GM03348 (cell line): ENCODE measurements at regions not wholly inside any gene's neighbourhood (a gene's known extent, or its start where the extent isn't known, plus 50 kb on each side); places are given as distances from the start of the nearest gene placed in this dataset.

Experiments
- DNase-seq: peaks from one replicate; pipeline ENCODE4 v3.0.0; 2012; ENCODE audit warnings: low spot score

DNA sequence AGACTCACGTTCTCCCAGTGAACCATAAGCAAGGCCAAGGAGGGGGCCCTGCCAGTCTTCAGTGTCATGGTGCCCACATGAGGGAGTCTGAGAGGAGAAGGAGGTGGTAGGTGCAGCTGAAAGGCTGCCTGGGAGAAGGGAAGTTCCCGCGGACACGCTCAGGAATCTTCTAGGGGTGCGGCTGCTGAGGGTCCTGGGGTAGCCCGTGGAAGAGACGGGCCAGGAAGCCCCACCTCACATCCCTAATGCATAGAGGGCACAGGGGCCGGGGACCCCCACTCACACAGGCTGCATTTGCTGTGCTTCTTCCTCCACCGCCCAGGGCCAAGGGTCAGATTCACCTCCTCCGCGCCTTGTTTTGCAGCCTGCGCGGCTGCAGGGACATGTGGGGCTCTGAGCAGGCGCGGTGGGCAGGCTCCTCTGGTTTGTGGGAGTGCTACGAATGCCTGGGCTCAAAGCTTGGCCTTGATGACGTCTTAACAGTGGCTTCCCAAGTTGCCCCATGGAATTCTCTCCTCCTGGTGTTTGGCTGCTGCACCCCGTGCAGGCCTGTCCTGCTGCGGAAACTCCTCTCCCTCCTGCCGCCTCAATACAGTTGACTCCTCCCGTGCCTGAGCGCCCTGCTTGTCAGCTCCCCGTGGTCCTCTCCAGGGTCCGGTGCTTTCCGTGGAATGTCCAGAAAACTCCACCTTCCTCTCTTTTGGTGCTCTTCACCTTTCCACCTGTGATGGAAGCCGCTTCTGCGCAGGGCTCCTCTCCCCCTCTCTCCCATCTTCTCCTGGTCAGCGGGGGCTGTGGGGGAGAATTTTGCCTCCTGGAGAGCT is 95.7 kb downstream of the VAPA start:
- DNase-seq: no peak

GRCh38 chr18:10010611-10011015 is 96.8 kb downstream of the VAPA start:
- peak; percentile 89 for DNase-seq

DNA sequence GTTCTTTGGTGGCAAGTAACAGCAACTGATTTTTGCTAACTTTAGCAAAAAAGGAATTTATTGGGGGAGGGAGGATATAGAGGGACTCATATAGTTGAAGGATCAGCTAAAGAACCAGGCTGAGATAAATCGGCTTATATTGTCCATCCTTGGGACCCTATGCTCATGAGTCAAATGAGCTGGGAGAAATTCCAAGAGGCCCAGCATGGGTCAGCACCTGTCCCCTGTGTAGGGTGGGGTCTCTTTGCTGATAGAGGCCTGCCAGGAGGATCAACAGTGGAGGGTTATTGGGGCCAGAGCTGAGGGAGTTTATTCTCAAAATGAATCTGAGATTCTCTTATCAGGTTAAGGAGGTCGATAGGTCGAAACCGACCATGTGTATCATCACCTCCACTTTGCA is 97.2 kb downstream of the VAPA start:
- DNase-seq: no peak

DNA sequence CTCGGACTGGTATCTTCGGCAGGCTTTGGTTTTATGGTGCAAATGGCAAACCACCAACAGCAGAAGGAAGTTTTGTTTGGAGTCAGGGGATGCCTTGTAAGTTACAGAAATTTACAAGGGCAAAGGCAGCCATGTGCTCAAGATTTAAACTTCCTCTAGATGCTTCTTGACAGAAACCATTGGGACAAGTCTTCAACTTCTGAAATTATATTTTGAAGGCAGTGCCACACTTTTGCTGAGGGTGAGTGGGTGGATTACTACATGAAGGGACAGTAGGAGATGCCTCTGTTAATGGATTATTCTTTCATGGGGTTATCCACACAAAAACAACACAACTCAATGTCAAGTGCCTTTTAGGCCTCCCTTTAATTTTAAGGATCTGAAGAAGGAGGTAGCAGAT is 97.9 kb downstream of the VAPA start:
- no peak for DNase-seq

DNA sequence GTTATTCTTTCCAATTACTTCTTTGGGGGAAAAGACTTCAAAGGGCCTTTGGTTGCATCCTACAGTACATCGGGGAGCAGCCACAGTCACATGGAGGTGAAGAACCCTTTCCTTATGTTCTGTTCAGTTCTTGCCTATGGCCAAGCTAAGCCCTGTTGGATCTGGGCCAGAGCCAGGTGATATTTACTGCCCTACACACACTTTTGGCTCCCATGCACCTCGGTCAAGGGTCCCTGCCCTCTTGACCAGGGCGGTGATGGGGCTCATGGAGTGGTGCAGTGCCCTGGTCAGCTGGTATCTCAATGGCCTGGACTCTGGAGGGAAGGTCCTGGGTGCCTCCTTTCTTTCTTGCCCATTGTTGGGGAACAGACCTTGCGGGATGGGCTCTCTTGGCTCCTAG is 98.7 kb downstream of the VAPA start:
- DNase-seq: no peak

GRCh38 chr18:10013621-10014543 is 100.1 kb downstream of the VAPA start:
- DNase-seq: no peak

DNA sequence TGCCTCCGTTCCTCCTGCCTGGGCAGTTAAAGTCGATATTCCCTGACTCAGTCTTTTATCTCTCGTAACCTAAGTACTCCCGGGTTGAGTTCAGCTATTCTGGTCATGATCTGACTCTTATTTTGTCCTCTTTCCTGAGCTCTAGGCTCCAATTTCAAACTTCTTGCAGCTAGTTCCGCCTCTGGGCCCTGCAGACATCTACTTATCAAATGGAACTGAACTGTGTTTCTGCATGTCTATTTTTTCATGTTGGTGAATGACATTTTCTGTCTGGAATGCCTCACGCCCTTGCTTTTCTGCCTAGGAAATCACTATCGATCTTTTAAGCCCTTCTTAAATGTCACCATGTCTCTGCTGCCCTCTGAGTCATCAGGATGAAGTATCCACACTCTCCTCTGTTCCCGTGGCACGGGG is 101.5 kb downstream of the VAPA start:
- DNase-seq: peak; percentile 44

GRCh38 chr18:10015941-10016819 is 102.4 kb downstream of the VAPA start:
- peak; percentile 75 for DNase-seq

DNA sequence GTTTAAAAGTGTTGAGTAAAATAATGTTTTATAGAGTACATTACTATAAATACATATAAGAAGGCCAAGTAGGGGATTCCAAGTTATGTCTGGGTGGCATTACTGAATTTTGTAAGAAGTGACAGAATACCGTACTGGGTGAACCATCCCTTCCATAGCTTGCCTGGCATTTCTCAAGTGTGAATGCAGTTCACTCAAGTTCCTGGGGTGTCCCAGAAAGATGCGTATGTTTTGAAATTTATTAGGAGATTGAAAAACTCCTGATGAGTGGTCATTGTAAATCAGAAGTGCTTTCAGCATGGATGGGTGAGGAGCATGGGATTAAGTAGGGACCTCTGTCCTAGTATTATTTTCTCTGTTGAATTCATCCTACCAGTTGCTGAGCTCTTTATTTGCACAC is 103.2 kb downstream of the VAPA start:
- no peak for DNase-seq

- no peak for DNase-seq
Observed at GRCh38 chr18:10018289-10018688, 104.5 kb downstream of the VAPA start.

DNA sequence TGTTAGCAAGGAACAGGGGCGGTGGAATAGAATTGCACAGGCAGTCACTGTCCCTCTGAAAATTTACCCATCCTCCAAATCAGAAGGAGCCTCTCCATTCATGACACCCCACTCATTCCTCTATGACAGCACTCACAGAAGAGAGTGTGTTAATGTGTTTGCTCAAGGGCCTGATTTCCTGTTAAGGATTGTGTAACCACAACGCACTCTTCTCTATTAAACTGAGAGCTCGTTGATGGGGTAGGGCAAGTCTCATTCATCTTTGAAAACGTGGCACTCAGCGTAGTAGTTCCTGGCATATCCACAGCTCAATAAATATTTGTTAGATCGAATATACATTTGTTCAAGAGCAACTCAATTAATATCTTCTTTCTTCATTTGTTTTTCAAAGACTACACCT is 106.4 kb downstream of the VAPA start:
- DNase-seq: no peak

- no peak for DNase-seq
Observed at GRCh38 chr18:10022365-10022764, 108.5 kb downstream of the VAPA start.

DNA sequence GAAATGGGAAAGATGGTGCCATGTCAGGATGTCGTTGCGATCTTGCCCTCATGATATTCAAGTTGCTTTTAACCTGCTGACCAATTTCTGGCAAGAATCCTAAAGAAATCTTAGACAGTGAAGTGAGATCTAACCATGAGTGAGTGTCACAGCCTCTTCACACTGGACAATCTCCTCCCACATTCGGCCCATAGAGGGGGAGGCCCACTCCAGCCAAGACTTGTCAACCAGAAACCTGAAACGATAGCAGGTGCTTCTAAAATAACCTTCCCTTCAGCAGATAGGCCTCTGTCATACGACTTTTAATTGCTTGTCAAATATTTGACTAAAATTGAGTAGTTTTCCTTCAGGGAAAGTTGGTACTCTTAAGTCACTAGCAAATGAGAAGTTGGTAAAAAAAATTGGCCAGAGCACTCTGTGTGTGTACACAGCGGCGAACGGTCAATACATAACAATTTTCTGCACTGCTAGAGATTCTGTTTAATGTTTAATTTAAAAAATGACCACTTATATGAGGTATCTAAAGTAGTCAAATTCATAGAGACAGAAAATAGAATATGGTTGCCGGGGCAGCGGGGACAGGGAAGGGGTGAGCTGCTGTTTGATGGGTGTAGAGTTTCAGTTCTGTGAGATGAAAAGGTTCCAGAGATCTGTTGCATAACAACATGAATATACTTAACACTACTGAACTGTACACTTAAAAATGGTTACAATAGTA is 110.2 kb downstream of the VAPA start:
- no peak for DNase-seq

DNA sequence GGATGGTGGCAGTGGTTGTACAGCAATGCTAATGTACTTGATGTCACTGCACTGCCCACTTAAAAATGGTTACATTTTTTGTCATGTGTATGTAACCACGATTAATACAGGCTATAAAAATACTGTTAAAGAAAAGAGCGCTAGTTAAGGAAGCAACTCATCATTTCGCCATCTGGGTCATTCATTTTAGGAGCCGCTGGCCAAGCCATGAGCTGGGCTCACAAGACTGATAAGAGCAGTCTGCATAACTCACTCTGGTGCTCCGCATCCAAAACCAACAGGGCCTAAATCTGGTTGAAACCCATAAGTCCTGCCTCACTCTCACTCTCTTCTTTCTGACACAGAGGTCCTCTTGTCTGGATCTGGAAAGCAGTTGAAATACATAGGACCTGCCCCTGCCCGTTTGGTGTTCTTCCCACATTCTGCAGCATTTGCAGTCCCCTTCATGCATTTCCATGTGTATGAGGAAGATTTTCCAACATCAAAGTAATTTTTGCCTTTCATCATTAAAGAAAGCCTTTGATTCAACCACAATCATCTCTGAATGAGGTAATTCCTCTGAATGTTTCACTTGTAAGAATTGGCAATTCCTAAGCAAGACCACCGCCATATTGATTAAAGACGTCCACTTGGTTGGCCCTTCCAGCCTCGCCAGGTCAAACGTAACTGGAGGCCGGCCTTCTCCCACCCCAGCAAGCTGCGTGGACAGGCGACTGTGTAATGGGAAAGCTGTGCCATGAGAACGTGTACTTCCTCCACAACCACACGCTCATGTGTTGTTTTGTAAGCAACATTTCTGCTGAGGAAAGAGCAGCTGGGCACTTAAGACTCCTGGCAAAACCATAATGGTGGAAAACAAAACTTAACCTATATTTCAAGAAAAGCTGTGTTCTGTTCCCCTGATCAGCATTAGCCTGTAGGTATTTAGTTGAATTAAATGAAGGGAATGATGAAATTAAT is 112.2 kb downstream of the VAPA start:
- no peak for DNase-seq

DNA sequence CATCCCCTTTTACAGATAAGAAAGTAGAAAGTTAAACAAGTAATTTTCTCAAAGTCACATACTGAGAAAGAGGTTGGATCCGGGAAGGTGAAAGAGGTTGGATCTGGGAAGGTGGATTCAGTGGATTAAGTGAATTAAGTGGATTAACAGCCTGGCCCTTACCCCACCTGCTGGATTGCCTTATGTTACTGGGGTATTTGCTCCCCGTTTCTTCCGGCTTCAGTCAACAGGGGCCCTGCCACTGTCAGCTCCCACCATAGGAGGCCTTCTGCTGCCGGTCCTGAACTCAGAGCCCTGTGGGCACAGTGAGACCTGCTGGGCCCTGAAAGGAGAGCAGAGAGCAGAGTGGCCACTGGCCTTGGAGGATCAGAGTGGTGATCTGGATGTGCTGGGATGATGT is 113.2 kb downstream of the VAPA start:
- no peak for DNase-seq

GRCh38 chr18:10027461-10027860 is 113.6 kb downstream of the VAPA start:
- no peak for DNase-seq

DNA sequence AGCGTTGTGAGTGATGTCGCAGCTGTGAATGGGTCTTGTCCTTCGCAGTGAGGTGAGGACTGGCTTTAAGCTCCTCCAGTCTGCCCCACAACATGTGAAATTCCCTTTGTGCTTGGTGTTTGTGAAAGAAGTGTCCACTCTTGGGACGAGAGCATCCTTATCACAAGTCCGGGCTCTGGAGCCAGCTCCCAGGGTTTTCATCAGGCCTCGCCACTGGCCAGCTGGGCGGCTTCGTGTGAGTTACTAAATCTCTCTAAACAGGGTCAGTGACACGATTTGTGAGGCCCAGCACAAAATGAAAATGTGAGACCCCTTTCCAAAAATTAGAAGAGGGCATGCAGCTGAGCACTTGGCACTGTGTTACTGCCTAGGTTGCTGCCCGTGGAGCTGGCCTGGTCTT is 115.9 kb downstream of the VAPA start:
- no peak for DNase-seq

DNA sequence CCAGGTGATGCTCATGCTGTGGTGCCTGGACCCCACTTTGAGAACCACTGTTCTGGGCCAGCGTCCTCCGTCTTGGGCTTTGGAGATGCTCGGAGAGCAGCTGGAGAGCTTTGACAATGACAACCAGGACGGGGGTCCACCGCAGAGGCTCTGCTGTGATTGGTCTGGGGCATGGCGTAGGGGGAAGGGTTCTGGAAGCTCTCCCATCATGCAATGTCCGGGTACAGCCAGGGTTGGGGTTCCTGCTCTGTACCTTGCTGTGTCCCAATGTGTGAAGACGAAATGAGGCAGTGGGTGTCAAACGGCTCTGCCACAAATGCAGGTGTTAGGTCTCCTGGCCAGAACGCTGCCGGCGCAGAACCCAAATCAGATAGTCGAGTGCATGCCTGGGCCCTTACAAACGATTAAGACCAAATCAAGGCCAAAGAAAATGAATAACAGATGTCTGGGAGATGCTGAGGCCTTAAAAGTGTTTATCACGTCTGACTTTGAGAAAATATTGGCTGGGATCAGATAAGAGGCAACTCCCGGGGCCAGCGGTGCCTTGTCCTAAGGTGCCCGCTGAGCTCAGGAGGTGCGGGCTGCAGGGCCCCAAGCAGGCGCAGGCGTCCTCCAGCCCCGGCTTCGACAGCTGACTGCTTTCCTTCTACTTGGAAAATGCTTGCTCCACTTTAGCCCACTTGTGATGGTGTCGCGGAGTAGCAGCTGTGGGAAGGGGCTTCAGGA is 117.2 kb downstream of the VAPA start:
- DNase-seq: no peak

GRCh38 chr18:10032331-10033015 is 118.7 kb downstream of the VAPA start:
- no peak for DNase-seq
